Uterus (tissue), 2 donors: ENCODE measurements at regions not wholly inside any gene's neighbourhood (a gene's known extent, or its start where the extent isn't known, plus 50 kb on each side); places are given as distances from the start of the nearest gene placed in this dataset.

ENCODE experiments used
- POLR2A ChIP-seq, 2 donors: fragments of 450-650 bp; IDR thresholded peaks; one replicate each; pipeline ENCODE4 v1.6.1; 2016; ENCODE audit warnings: antibody characterized with exemption in 2 of 2, mild to moderate bottlenecking in 1 of 2, moderate library complexity in 1 of 2
- TF ChIP-seq, protein P1 (sequence below), 4 experiments: fragments of 200-600 bp in 2 of 4; fragments of 450-650 bp in 2 of 4; sonication (generic) in 2 of 4; IDR thresholded peaks; one replicate each; pipeline ENCODE4 v1.5.1; 2016 to 2019; ENCODE audit warnings: antibody characterized with exemption in 4 of 4, mild to moderate bottlenecking in 2 of 4, moderate library complexity in 1 of 4

DNA sequence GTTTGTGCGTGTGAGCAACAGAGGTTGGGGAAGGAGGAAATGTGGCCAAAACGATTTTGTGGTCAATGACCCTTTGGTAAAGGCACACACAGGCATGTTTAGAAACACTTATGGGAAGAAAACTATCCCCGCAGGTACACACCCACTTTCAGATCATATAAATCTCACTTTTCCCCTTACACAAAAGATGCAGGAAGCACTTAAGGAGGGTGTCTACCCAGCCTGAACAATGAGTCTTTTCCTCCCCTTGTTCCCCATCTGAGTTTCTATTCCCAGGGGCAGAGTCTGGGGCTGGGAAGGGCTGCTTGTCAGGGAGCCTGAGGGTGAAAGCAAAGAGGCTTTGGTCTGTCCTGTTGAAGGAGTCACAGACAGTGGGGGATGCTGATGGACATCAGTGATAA lies 193.2 kb upstream of the SALL4 start:
- TF ChIP-seq, protein P1, sequence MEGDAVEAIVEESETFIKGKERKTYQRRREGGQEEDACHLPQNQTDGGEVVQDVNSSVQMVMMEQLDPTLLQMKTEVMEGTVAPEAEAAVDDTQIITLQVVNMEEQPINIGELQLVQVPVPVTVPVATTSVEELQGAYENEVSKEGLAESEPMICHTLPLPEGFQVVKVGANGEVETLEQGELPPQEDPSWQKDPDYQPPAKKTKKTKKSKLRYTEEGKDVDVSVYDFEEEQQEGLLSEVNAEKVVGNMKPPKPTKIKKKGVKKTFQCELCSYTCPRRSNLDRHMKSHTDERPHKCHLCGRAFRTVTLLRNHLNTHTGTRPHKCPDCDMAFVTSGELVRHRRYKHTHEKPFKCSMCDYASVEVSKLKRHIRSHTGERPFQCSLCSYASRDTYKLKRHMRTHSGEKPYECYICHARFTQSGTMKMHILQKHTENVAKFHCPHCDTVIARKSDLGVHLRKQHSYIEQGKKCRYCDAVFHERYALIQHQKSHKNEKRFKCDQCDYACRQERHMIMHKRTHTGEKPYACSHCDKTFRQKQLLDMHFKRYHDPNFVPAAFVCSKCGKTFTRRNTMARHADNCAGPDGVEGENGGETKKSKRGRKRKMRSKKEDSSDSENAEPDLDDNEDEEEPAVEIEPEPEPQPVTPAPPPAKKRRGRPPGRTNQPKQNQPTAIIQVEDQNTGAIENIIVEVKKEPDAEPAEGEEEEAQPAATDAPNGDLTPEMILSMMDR (IDR thresholded peaks at IDR 0.05): no peak
- no peak for TF ChIP-seq POLR2A (IDR thresholded peaks at IDR 0.05)
